SK-N-SH (cell line): ENCODE measurements at regions not wholly inside any gene's neighbourhood (a gene's known extent, or its start where the extent isn't known, plus 50 kb on each side); places are given as distances from the start of the nearest gene placed in this dataset.
A peak's percentile ranks its signal among the peaks of the same experiment; 100 is the strongest.

ENCODE experiments used
- CTCF ChIP-seq: fragments of 200-600 bp; sonication (generic); IDR thresholded peaks from 2 replicates; pipeline ENCODE4 v1.6.1; 2017; ENCODE audit warnings: antibody characterized with exemption, mild to moderate bottlenecking, moderate library complexity
- ELF1 ChIP-seq: IDR thresholded peaks from 2 replicates; pipeline ENCODE4 v1.4.0; 2012
- EP300 ChIP-seq, 2 experiments: IDR thresholded peaks; 2 replicates each; pipeline versions ENCODE4 v1.4.0 to v1.6.1; 2012; ENCODE audit warnings: borderline replicate concordance in 1 of 2, low read depth in 1 of 2, low read length in 1 of 2
- EZH2phosphoT487 ChIP-seq: fragments of 200-600 bp; sonication (generic); IDR thresholded peaks from 2 replicates; pipeline ENCODE4 v1.6.1; 2017; ENCODE audit warnings: low read depth, mixed run types, mild to moderate bottlenecking, antibody characterized with exemption, moderate library complexity, borderline replicate concordance
- FOXJ3 ChIP-seq: sonication (generic); formaldehyde crosslinking; IDR thresholded peaks from 2 replicates; pipeline ENCODE4 v1.5.1; 2020; ENCODE audit warnings: mild to moderate bottlenecking, missing genetic modification reagents
- MXI1 ChIP-seq: IDR thresholded peaks from 2 replicates; pipeline ENCODE4 v1.6.1; 2012; ENCODE audit warnings: mild to moderate bottlenecking, low read depth, low read length, improper control_type of control experiment
- NRF1 ChIP-seq: IDR thresholded peaks from 2 replicates; pipeline ENCODE4 v1.6.1; 2012; ENCODE audit warnings: low read depth, mild to moderate bottlenecking, low read length
- POLR2AphosphoS5 ChIP-seq: IDR thresholded peaks from 2 replicates; pipeline ENCODE4 v1.6.1; 2012; ENCODE audit warnings: low read depth, low read length
- SMC3 ChIP-seq: IDR thresholded peaks from 2 replicates; pipeline ENCODE4 v1.6.1; 2012; ENCODE audit warnings: low read depth, low read length, improper control_type of control experiment
- USF2 ChIP-seq: fragments of 150-350 bp; IDR thresholded peaks from 2 replicates; pipeline ENCODE4 v1.6.1; 2017; ENCODE audit warnings: antibody characterized with exemption, low read length, low read depth, borderline replicate concordance
- YY1 ChIP-seq: IDR thresholded peaks from 2 replicates; pipeline ENCODE4 v1.4.0; 2012; ENCODE audit warnings: low read depth, mild to moderate bottlenecking

- TF ChIP-seq MXI1 (no peak), EP300 (IDR thresholded peaks at IDR 0.05; ENCODE audit: borderline replicate concordance in 1 of 2, low read depth in 1 of 2, low read length in 1 of 2) (peak in 1 of 2 experiments; percentile 93; a peak in 2 of 4 replicates), CTCF (no peak), USF2 (no peak), FOXJ3 (CRISPR knock-in tag) (peak; percentile 77; the same call in 1 of the 2 replicates), YY1 (no peak), EZH2phosphoT487 (no peak), ELF1 (no peak), NRF1 (no peak), SMC3 (no peak), POLR2AphosphoS5 (0 out of 2 replicates have a peak, but pooled peaks have one; percentile 15)
Observed at GRCh38 chr9:19634881-19635280, 154.0 kb downstream of the SLC24A2 start.
